HG02798 (cell line): ENCODE measurements at regions not wholly inside any gene's neighbourhood (a gene's known extent, or its start where the extent isn't known, plus 50 kb on each side); places are given as distances from the start of the nearest gene placed in this dataset.

Source experiments
- ATAC-seq: cut with Tn5 transposase; IDR thresholded peaks from one replicate; pipeline ENCODE4 v1.9.1; 2021; ENCODE audit warnings: mild to moderate bottlenecking; ENCODE audit not compliant: unreplicated experiment, poor library complexity

GRCh38 chr1:87799451-87799850, 470.8 kb downstream of the LMO4 start:
- no peak for ATAC-seq

GRCh38 chr1:87800006-87800405, 471.3 kb downstream of the LMO4 start:
- no peak for ATAC-seq

GRCh38 chr1:87803375-87803774, 474.7 kb downstream of the LMO4 start:
- no peak for ATAC-seq

- no peak for ATAC-seq
These were observed 475.4 kb downstream of the LMO4 start for GRCh38 chr1:87804128-87804527.

- no peak for ATAC-seq
These were observed 477.1 kb downstream of the LMO4 start for GRCh38 chr1:87805666-87806378.

GRCh38 chr1:87806379-87807094, 477.9 kb downstream of the LMO4 start:
- ATAC-seq: no peak

- no peak for ATAC-seq
These were observed 481.5 kb downstream of the LMO4 start for GRCh38 chr1:87810166-87810565.

GRCh38 chr1:87812871-87813577, 484.3 kb downstream of the LMO4 start:
- peak; percentile 80 for ATAC-seq

GRCh38 chr1:87814573-87814972, 485.9 kb downstream of the LMO4 start:
- ATAC-seq: no peak

GRCh38 chr1:87816646-87817045, 488.0 kb downstream of the LMO4 start:
- ATAC-seq: no peak

- no peak for ATAC-seq
These were observed 492.1 kb downstream of the LMO4 start for GRCh38 chr1:87820668-87821334.

- no peak for ATAC-seq
These were observed 492.6 kb downstream of the LMO4 start for GRCh38 chr1:87821335-87821697.

GRCh38 chr1:87826681-87827251, 498.1 kb downstream of the LMO4 start:
- peak; percentile 95 for ATAC-seq

- no peak for ATAC-seq
These were observed 500.7 kb downstream of the LMO4 start for GRCh38 chr1:87829360-87829759.

- no peak for ATAC-seq
These were observed 501.8 kb downstream of the LMO4 start for GRCh38 chr1:87830432-87830978.

- no peak for ATAC-seq
These were observed 504.5 kb downstream of the LMO4 start for GRCh38 chr1:87833166-87833565.

- ATAC-seq: no peak
These were observed 505.5 kb downstream of the LMO4 start for GRCh38 chr1:87834151-87834550.

GRCh38 chr1:87834941-87835340, 506.3 kb downstream of the LMO4 start:
- ATAC-seq: no peak

- ATAC-seq: peak; percentile 81
These were observed 512.1 kb downstream of the LMO4 start for GRCh38 chr1:87840767-87841166.

- ATAC-seq: no peak
These were observed 512.7 kb downstream of the LMO4 start for GRCh38 chr1:87841332-87841731.
